ENCODE measurements at regions not wholly inside any gene's neighbourhood (a gene's known extent, or its start where the extent isn't known, plus 50 kb on each side); places are given as distances from the start of the nearest gene placed in this dataset.

GRCh38 chr14:87229131-87229530 lies 763.9 kb downstream of the GALC start:
- no peak for DNase-seq

DNA sequence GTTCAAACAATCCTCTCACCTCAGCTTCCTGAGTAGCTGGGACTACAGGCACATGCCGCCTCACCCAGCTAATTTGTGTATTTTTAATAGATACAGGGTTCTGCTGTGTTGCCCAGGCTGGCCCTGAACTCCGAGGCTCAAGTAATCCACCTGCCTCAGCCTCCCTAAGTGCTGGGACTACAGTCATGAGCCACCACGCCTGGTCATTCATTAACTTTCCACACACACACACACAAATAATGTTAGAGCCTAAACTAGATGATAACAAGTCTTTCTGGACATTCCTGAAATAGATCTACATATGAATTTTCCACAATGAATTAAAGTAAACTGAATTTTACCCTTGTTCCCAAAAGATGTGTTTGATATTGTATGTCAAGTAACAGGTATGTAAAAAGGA lies 776.0 kb downstream of the GALC start:
- no peak for DNase-seq

- DNase-seq: no peak
These were observed 778.4 kb downstream of the GALC start for GRCh38 chr14:87214558-87214957.

DNA sequence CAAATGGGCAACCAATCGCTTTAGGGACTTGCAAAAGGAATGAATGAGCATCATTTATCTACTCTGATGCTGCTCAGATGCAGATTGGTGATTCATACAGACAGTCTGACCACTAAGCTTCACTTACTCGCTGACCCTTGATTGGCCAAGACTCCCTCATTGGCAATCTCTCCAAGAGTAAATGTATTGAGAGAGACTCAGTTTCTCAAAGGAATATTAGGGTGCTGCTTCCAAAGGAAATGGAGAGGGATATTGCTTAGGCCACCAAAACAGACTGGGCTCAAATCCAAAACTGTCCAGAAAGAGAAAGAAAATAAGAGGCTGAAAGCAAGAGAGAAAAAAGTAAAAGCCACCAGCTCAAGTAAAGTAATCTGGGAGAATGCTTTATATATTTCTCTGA lies 785.2 kb downstream of the GALC start:
- DNase-seq: no peak

DNA sequence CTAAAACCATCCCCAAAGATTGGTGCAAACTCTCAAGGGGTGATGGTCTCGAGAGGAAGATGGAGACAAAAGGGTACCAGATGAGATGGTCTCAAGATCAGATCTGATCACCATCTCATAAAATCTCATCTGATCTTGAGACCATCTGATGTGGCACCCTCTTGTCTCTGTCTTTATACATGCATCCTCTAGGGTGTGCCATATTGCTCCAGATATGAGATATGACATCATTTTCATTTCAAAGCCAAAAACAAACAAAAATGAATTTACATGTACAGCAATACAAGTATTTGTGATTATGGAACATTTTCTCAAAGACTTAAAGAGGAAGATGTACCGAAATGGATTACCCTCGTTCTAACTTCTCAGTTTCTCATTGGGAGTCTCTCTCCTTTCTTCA lies 787.2 kb downstream of the GALC start:
- DNase-seq: no peak

- no peak for DNase-seq
These were observed 789.6 kb downstream of the GALC start for GRCh38 chr14:87203346-87203745.

- no peak for DNase-seq
These were observed 793.6 kb downstream of the GALC start for GRCh38 chr14:87199381-87199780.

DNA sequence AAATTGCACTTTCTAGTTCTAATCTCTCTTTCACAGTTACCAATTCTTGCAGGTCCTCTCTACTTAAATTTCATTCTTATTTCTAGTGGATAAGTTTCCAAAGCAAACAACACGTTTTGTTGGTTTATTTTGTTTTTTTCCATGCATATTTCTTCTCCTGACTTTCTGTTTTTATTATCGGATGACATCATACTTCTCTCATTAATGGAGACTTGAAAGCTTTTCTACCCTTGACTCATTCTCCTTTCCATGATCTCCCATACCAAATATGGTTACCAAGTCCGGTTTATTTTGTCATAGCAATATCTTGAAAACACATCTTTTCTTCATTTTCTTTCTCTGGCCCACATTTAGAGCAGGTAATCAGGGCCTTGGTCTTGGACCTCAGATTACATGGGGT lies 796.5 kb downstream of the GALC start:
- no peak for DNase-seq

- no peak for DNase-seq
These were observed 805.2 kb downstream of the GALC start for GRCh38 chr14:87187786-87188185.

DNA sequence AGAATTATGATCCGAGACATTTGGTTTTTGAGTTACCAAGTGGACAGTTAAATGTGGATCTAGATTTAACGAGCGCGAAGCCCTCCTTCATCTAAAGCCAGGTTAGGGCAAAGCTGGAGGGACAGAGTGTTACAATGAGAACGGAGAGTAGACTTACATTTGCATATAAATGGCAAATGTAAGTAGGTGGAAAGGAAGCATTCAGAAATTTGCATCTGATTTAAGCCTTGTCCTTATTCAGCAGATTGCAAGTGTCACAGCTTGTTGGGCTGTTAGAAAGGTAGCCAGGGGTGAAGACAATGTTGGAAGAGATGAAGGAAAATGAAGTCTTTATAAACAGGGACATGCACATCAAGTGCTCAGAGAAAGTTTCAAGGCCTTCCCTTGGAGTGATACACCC lies 806.2 kb downstream of the GALC start:
- no peak for DNase-seq

GRCh38 chr14:87185961-87186560 lies 806.9 kb downstream of the GALC start:
- DNase-seq: no peak

- DNase-seq: no peak
These were observed 808.8 kb downstream of the GALC start for GRCh38 chr14:87184180-87184579.

DNA sequence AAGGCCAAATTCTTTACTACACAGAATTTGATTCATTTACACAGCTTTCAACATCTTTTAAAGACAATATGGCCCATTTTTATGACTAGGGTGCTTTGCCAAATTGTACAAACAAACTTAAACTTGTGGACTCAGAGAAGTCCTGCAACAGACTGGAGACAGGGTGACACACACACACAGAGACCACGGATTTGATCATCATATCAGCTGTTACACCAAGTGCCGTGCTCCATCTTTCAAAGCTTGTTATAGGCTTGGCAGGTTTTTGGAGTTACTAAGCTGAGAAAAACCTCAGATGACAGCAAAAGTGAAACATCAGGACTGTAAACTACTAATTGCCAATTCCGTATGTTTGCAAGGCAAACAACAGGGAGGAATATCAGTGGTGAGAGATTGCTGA lies 811.7 kb downstream of the GALC start:
- DNase-seq: no peak

- DNase-seq: no peak
These were observed 813.0 kb downstream of the GALC start for GRCh38 chr14:87179936-87180335.

DNA sequence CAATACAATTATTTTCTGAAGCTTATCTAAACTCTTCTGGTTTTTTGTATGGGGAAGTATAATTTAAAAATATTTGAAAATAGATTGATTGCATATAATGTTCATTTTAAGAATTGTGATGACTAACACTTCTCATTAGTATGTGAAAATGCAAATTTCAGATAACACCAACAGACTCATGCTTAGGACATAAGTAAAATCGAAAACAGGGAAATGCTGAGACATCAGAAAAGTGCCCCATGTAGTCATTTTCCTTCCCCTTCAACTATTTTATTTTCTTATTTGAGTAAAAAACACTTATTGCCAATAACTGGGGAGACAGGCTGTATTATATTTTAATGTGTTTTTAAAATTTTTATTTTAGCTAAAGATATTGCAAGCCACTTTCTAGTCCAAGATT lies 814.7 kb downstream of the GALC start:
- no peak for DNase-seq

DNA sequence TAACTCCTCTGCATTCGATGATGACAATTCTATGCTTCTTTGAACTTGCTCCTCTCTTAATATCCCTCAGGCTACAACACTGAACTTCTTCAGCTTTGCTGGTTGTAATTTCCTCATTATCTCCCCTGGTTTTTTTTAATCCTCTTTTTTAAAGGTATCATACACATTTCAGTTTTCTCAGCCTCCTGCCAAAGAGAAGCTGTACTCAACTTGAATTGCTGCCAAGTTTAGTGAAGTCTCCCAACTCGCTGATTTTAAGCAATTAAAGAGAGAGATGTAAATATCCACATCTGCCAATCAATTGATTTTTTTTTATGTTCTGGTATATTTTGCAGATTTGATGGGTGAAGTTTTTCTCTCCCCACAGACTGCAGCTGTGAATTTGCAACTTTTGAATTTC lies 817.8 kb downstream of the GALC start:
- DNase-seq: no peak

GRCh38 chr14:87171141-87171540 lies 821.8 kb downstream of the GALC start:
- no peak for DNase-seq

DNA sequence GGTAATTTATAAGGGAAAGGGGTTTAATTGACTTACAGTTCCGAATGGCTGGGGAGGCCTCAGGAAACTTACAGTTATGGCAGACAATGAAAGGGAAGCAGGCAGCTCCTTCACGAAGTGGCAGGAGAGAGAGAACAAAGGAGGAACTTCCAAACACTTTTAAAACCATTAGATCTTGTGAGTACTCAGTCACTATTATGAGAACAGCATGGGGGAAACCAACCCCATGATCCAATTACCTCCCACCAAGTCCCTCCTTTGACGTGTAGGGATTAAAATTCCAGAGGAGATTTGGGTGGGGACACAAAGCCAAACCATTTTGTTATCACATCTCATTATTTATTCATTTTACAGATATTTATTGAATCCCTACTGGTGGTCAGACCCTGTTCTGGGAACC lies 822.8 kb downstream of the GALC start:
- no peak for DNase-seq

- DNase-seq: no peak
These were observed 823.6 kb downstream of the GALC start for GRCh38 chr14:87169362-87169761.

GRCh38 chr14:87161502-87161901 lies 831.5 kb downstream of the GALC start:
- DNase-seq: no peak

GRCh38 chr14:87160989-87161388 lies 832.0 kb downstream of the GALC start:
- DNase-seq: no peak

DNA sequence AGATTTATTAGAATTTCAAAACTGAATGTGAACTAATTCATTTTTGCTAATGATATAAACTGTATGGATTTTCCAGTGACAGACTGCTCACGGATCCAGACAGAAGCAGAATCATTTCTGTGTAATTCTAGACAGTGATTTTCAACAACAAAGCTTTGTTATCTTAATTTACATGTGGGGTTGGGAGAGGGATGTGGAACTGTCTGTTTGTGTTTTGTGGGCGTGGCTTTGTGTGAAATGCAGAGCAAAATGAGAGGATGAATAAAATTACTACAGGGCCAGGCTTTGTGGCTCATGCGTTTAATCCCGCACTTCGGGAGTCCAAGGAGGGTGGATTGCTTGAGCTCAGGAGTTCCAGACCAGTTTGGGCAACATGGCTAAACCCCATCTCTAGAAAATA lies 834.7 kb downstream of the GALC start:
- DNase-seq: no peak

DNA sequence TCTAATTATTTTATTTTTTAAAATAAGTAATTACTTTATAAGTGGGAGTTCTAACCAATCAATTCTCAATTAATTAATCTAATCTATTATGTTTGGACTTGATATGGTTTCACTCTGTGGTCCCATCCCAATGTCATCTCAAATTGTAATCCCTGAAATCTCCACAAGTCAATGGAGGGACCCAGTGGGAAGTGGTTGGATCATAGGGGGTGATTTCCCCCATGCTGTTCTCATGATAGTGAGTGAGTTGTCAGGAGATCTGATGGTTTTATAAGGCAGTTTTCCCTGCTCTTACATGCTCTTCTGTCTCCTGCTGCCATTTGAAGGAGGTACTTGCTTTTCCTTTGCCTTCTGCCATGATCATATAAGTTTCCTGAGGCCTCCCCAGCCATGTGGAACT lies 836.1 kb downstream of the GALC start:
- no peak for DNase-seq

- no peak for DNase-seq
These were observed 837.0 kb downstream of the GALC start for GRCh38 chr14:87155856-87156488.

DNA sequence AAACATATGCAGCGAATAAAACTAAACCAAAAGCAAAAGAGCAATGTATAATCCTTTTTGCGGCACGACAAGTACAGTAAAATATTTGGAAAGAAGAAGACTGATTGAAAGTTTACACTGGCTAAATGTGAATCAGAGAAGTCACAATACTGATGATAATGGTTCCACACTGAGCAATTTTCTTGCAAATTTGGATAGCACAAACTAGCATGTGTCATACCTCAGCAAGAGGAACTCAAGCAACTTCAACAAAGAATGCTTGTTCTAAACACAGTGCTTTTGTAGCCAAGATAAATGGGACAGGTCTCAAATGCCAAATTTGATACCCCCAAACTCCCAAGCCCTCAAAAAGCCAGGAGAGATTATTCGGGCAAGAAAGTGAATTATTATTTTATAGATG lies 839.1 kb downstream of the GALC start:
- no peak for DNase-seq

All from activated CD4-positive, alpha-beta T cell treated with anti-CD3 and anti-CD28 coated beads for 48 hours (primary cell).